NK-92 treated with Interleukin-12 subunit alpha and Interleukin-12 subunit beta, amount 100 ng/mL, for 24 hours (cell line): ENCODE measurements at regions not wholly inside any gene's neighbourhood (a gene's known extent, or its start where the extent isn't known, plus 50 kb on each side); places are given as distances from the start of the nearest gene placed in this dataset.
"Not testable (repeated sequence)": the region's sequence is repeated elsewhere in the genome, so short reads cannot be mapped to it uniquely, and the experiment has no call there.

Experiments used
- DNase-seq: peaks from one replicate; lab custom pipeline; 2025; lab: John Stamatoyannopoulos, UW

- no peak for DNase-seq
Observed at GRCh38 chr9:27672718-27673117, 99.4 kb upstream of the C9orf72 start.

DNA sequence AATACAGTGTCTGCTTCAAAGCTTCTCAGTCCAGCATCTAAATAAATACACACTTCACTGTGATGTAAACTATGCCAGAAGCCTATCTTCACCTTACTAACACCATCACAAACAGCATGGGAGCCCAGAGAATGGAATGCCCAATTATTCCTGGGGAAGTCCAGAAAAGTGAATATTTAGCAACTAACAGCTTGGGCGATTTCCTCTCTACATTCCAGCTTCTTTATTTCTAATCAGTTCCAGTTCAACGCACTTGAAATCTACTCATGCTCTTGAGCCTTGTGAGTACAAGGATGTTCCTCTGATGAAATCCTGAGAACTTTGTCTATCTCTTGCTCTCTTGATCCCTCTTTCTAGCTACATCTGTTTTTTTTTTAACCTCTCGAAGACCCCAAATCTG lies 100.4 kb upstream of the C9orf72 start:
- no peak for DNase-seq

GRCh38 chr9:27675354-27675753 lies 102.1 kb upstream of the C9orf72 start:
- DNase-seq: no peak

DNA sequence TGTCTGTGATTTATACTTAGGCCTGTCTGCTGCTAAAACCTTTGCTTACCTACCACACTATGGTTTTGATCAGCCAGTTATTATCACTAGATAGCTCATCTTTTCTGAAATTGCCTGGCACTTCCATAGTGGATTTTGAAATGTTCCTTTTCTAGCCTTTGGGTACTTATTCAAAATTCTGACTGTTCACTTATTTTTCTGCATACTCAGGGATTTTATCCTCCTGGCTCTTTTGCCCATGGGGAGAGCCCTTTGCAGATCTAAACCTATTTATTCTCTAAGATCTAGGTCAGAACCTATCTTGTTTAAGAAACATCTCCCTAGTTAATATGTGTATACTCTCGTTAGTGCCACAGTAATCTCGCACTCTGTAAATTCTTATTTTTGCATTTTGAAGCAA lies 103.5 kb upstream of the C9orf72 start:
- DNase-seq: no peak

DNA sequence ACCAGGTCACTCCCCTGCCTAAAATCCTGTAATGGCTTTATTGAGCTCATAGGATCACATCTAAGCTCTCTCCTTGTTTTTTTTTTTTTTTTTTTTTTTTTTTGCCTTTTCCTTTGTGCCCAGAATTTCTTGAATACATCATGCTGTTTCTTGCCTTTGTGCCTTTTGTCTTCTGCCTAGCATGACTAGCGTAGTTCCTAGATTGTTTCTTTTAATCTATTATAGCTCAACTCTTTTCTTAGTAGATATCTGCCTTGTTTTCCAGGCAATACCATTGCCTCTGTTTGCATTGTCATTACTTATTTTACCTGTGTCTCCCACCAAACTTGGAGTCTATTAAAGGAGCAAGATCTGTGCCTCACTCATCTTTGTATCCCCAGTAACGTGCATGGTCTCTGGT lies 106.1 kb upstream of the C9orf72 start:
- DNase-seq: no peak

- DNase-seq: no peak
Observed at GRCh38 chr9:27683181-27683580, 109.9 kb upstream of the C9orf72 start.

DNA sequence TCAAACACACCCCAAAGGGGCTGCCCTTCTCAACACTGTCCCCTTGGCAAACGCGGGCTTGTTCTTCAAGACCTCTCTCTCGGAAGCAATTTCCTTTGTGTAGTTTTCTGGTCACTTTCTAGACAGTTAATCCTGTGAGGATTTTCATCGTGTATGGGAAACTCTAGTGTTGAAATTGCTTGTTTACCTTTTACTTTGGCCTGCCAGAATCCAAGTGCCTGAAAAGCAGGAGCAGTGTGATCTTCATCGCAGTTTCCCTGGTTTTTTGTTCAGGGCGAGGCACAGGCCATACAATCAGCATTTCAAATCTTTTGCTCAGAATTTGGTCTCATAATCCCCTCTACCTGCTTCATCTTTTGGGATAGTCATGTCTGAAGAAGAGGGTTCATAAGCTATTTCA lies 115.7 kb upstream of the C9orf72 start:
- no peak for DNase-seq

DNA sequence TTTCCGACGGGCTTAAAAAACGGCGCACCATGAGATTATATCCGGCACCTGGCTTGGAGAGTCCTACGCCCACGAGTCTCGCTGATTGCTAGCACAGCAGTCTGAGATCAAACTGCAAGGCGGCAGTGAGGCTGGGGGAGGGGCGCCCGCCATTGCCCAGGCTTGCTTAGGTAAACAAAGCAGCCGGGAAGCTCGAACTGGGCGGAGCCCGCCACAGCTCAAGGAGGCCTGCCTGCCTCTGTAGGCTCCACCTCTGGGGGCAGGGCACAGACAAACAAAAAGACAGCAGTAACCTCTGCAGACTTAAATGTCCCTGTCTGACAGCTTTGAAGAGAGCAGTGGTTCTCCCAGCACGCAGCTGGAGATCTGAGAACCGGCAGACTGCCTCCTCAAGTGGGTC lies 117.5 kb upstream of the C9orf72 start:
- DNase-seq: not testable (repeated sequence)

- no peak for DNase-seq
Observed at GRCh38 chr9:27699621-27700020, 126.3 kb upstream of the C9orf72 start.

DNA sequence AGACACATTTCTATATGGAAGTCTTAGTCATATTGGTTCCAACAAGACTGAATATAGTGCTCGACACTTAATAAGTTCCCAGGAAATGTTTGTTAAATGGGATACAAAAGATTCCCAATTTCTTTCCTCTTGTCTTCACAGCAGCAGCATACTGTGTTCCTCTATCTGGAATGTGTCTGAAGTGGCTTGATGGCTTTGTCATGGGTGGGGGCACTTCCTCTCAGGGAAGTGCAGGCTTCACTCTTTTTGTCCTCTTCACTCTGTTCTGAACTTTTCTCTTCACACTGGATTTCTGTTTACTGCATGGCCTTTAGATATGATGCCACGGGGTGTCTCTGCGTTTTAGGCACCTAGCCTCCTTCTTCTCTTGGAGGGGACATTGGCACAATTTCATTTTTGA lies 127.7 kb upstream of the C9orf72 start:
- DNase-seq: no peak

GRCh38 chr9:27701587-27701986 lies 128.3 kb upstream of the C9orf72 start:
- DNase-seq: no peak

DNA sequence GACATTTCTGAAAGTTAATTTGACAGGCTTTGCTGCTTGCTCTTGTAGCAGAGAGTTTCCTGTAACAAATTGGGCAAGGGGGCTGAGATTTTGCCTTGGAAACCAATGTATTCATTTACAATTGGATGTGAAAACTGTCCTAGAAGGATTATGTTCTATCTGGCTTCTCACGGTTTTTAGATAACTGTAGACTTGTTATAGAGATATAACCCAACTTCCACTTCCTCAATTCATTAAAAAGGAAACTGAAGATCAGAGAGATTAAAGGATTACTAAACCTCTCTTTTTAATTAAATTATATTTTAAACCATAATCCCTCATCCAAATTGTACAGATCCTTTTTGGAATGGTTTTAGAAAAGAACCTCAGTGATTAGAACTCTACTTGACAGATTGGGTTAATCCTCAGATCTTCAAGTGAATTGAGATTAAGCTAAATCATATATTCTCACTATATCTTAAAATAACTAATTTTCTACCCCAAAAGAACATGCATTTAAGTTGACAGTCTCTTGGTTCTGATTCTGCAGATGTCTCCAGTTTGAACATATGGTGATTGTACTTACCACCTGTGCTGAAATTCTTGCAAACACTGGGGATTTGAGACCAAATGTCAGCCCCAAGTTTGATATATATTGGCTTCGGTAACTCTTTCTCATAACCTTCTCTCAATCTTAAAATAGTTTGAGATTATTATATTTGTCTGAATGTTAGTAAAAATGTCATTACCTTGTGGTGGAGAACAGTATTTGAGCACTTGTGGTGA lies 130.1 kb upstream of the C9orf72 start:
- DNase-seq: no peak

GRCh38 chr9:27711241-27711640 lies 138.0 kb upstream of the C9orf72 start:
- no peak for DNase-seq

DNA sequence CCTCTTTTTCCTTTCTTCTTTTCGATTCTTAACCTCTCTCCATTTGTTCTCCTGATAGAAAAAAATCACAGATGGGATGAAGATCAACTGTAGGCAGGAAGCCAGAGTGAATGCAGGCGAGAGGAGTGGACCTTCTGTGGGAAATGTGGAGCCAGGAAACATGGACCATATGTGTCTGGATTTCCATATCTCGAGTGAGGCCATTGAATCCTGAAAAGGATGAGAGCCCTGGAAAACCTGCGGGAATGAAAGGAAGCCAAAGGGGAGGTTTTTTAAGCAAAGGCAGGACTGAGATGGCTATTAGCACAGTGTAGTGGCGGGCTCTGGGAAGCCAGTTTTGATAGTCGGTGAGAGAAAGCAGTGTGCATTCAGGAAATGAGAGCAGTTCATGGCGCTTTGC lies 139.5 kb upstream of the C9orf72 start:
- no peak for DNase-seq

GRCh38 chr9:27714388-27714787 lies 141.1 kb upstream of the C9orf72 start:
- DNase-seq: no peak

DNA sequence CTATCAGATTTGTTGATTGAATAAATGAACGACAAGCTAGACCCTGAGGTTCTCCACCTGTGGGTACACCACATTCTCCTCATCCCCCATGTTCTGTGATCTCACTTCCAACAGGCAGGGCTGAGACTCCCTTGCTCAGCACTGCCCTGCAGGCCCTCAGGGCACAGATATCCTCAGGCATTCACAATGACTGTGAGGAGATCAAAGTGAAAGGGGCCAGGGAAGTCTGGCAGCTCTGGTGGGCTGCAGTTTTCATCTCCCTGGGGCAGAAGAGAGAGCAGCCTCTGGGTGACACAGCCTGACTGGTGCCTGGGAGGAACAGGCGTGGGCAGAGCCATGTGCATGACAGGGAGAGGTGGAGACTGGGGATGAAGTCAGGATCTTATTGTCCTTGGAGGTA lies 142.4 kb upstream of the C9orf72 start:
- DNase-seq: no peak

GRCh38 chr9:27717991-27718390 lies 144.7 kb upstream of the C9orf72 start:
- DNase-seq: no peak

DNA sequence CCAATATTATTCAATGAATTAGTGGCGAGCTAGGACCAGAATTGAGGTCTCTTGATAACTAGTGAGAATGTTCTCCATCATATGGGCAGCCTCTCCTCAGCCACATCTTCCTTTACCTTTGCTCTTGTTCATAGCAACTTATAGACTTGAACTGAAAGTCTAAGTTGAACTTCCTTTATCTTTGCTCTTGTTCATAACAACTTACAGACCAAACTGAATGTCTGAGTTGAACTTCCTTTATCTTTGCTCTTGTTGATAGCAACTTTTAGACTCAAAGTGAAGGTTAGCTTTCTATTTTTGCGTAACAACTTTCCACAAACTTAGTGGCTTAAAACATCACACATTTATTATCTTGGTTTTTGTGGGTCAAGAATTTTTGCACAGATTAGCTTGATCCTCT lies 146.4 kb upstream of the C9orf72 start:
- no peak for DNase-seq

DNA sequence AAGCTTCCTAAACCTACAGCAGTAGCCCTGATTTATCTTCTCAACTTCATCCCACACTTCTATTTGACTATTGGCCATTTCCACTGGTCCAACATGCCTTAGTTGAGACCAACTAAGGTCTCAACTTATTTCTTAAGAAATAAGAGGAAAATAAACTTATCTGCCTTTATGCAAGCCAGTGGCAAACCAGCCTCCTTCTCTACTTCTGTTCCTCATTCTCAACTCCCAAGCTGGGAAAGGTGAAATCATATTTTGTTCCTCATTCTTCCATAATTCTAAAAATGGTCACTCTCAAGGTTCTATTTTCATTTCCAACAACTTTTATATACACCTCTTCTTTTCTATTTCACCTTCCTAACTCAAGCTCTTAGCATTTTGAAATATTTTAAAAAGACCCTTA lies 149.6 kb upstream of the C9orf72 start:
- no peak for DNase-seq

DNA sequence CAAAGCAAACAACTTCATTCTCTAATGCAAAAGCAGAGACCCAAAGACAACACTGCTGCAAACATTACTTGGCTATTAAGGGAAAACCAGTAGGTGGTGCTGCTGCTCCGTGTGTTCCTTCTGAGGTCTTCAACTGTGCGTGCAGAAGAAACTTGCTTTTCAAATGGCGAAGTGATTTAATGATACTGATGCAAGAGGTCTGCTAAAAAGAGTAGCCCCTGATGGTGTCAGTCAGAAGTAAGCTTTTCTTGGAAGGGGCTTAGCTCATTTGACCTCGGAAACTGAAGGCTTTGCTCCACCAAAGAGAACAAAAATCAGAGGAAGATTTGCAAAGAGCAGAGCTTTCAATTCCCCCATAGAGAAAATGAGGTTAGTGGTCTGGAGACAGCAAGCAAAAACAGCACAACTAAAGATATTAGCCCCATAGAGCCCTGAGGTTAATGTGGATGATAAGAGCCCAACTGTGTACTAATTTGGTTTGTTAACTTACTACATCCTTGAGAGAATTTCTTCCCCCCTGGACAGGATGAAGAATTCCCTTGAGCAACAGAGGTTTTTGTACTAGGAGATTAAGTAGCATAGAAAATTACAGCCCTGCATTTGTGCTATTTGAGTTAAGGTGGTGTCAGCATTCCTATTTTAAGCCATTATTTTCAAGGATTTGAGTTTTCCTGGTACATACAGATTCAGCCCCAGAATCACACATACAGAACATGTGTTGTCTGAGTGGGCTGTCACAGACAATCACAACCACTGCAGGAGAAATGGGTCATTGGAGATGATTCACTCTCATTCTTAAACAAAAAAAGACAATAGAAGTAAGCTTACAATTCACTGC lies 153.2 kb upstream of the C9orf72 start:
- DNase-seq: peak; percentile 12

- DNase-seq: no peak
Observed at GRCh38 chr9:27732494-27732893, 159.2 kb upstream of the C9orf72 start.

DNA sequence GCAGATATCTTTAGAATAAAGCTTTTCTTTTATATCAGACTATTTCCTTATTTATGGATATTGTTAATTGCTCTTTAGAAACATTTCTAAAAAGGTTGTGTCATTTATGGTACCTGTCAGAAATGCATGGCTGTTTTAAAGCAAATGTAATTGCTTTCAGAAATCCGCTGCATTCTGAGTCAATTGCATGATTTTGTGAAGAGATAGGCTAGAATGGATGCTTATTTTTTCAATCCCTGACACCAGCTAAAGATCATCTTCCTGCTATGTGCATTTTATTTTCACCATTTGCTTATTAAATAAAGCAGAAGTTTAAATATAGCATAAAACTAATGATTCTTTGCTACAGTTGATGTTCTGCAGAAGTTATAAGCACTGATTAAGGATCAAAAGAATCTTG lies 170.2 kb upstream of the C9orf72 start:
- DNase-seq: no peak

DNA sequence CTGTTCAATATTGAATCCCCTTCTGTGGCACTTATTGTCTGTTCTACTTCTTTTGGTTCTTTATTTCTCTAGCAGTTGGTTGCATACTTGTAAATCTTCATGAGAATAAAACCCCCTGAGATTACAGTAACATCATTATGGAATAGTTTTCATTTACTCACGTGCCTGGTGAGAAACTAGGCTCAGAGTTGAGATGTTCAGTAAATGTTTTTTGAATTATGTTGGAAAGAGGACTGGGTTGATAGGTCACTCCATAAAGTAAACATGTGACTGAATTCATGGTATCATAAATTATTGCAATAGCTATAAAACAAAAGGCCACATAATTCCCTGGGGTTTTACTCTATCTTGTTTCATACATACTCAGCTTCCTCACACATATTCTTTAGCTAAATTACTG lies 174.2 kb upstream of the C9orf72 start:
- DNase-seq: no peak

DNA sequence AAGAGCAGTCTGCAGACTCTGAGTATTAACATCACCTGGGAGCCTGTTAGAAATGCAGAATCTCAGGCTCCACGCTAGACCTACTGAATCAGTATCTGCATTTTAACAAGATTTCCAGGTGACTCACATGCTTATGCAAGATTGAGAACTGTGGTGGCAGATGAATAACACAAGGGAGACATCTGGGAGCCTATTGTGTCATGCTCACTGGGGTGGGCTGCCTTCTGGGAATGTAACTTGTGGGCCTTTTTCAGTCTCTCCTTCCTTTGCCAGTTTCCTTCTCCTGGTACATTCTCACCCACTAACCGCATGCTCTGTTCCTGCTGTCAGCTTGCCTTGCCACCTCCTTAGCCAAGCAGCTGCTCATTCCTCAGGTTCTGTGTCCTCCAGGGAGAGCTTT lies 176.6 kb upstream of the C9orf72 start:
- DNase-seq: no peak
